GM21360 (cell line): ENCODE measurements at regions not wholly inside any gene's neighbourhood (a gene's known extent, or its start where the extent isn't known, plus 50 kb on each side); places are given as distances from the start of the nearest gene placed in this dataset.

Source experiments
- ATAC-seq: cut with Tn5 transposase; IDR thresholded peaks from one replicate; pipeline ENCODE4 v1.9.1; 2021; ENCODE audit warnings: mild to moderate bottlenecking, moderate library complexity; ENCODE audit not compliant: unreplicated experiment

DNA sequence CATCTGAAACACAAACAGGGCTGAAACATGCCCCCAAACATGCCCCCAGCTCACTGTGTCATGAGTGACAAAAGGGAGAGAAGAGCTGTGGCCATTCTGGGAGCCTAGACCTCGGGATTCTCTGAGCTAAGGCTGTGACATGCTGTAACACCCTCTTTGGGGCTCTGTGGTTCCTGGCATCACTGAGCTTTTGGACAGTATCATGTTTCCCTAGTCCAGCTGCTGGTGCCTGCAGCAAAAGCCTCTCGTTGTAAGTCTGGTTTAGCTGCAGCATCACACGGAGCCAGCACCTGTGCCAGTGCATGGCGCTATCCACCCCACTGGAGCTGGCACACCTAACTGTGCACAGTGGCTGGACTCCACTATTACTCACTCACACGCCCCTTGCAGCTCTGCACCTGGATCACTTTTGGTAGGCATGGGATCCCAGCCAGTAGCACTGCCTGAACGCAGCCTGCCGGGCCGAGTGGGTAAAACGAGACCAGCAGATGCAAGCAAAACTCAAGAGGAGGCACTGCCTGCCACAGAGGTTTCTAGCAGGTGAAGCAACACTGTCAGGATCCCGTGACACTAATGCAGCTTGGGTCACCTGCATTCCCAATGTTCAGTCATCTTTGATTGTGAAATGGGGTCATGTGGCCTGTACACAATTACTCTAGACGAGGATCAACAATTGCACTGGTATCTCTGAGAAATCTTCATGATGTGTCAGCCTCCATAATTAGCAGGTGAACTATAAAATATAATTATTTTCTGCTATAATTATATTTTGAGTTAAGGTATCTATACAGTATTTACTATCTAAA lies 547.2 kb downstream of the ZNF804A start:
- ATAC-seq = no peak

DNA sequence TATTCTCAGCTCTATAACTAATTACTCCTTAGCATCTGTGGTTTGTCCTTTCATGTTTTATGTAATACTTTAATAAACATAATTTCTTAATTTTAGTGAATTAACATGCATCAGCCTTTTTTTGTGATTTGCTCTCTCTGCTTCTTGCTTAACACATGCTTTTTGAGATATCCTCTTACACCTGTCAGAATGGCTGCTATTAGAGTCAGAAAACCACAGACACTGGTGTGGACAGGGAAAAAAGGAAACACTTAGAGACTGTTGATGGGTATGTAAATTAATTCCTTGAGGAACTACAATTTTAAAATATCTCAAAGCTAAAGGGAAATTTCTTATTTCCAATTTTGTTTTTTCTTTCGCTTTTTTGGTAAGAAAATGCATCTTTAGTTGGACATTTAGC lies 549.0 kb downstream of the ZNF804A start:
- ATAC-seq = no peak

DNA sequence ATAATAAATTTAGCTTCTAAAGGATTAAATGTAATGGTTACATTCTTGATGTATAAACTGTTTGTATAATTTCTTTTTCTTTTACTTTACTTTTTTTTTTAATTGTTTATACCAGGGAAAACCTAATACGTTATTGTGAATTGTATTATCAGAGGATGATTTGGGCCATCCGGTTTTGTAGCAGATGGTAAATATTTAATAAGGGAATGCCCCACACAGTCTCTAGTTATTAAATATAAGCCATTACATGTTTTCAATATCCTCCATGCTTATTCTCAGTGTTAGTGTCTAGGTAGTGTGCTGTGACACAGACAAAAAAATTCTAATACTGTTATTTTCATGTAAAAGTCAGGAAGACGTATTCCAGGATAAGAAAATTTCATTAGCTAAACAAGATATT lies 553.9 kb downstream of the ZNF804A start:
- ATAC-seq = no peak

DNA sequence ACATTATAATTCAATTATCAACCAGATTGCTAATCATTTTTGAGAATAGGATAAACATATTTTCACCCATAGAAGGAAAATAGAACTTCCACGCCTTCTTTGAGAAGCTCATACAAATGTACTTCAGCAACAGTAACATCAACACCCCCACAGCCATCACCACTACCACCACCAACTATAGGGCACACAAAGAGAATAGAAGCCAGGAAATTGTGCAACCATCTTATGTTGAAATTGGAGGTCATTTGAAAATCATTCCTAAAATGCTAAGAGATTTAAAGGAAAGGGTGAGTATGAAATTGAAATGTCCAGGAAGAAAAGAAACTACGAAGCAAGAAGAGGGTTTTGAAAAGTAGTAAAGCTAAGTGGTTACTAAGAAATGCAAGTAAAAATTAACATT lies 563.4 kb downstream of the ZNF804A start:
- ATAC-seq = no peak

DNA sequence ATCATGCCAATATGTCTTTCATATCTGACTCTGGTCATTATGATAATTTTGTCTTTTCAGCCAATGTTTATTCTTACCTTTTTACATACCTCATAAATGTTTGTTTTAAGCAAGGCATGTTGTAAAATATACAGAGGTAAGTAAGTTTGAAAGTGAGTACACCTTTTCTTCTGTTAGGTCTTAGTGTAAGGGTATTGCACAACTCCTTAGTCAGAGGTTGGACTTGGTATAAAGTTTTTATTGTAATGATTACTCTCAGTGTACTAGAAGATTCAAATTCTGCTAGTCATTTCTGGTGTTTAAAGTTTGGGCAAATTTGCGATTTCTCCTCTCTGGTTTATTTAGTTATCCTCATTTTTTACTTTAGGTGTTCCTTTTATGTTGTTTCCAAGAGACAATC lies 564.3 kb upstream of the FSIP2 start:
- ATAC-seq = no peak

DNA sequence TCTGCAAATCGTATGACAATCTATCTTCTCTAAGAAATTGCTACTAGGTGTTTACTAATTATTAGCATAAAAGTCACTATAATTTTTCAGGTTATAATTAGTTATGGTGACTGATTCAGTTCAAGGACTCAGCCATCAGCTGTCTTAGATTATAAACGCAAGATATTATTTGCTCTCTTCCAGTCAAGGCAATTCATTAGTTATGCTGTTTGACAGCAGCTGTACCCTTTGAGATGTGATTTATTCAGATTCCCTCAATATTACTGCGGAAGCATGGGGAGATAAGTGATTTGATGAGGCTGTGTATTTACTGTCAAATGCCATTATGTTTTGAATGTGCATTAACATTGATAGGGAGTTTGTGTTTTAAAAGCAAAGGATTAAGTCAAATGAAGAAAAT lies 558.9 kb upstream of the FSIP2 start:
- no peak for ATAC-seq

DNA sequence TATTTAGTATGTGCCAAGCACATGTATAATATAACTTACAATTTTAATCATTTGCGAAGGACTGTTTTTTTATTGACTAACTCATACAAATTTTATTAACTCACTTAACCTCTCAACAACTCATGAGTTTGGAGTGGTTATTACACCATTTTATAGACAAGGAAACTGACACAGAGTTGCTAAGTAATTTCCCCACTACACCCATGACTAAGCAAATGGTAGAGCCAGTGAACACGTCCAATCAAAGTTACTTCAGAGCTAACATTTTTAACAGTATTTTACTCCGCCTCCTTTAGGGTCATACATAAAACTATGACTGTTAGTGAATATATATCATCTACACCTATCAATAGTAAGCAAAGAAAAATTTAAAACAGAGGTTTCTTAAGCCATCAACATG lies 556.7 kb upstream of the FSIP2 start:
- no peak for ATAC-seq

DNA sequence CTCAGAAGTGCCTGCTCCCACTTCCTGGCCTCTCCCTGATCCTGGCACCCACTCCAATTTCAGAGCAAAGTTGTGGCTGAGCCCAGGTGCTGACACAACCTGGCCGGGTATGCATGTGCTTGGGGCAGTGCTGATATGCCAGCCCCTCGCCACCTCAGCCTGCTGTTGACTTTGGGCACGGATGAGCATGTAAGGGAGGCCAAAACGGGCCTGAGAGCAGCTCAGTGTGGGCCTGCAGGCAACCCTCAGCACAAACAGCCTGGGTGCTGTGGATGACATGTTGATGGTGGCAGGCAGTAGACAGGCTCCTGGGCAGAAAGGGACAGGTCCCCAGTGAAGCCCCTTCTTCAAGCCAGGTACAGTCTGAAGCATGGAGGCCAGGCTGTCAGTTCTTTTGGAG lies 553.6 kb upstream of the FSIP2 start:
- no peak for ATAC-seq

DNA sequence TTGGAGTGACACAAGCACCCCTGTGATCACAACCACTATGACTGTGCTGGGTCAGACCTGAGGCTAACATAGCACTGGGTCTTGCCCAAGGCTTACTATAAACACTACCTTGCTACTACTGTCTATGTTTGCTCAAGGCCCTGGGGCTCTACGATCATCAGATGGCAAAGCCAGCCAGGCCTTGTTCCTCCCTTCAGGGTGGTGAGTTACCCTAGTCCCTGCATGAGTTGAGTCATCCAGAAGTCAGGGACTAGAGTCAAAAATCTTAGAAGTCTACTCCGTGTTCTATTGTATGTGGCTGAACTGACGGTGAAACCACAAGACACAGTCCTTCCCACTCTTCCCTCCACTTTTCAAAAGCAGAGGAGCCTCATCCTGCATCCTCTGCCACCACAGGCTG lies 551.2 kb upstream of the FSIP2 start:
- ATAC-seq = no peak

DNA sequence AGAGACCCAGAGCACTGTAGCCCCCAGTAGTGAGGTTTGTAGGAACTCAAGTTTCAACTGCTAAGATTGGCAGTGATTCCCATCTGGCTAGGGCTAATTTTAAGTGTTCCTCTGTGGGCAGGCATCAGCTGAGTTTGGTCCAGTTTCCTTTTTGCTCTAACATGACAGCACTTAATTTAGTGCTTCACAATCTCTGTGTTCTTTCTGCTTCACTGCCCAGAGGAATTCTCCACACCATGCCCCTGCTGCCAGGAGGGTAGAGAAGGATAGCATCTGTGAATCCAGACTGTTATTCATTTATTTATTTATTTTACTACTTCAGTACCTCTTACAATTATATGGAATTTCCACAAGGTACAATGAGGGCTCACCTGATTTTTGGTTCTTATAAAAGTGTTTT lies 549.9 kb upstream of the FSIP2 start:
- ATAC-seq = no peak

DNA sequence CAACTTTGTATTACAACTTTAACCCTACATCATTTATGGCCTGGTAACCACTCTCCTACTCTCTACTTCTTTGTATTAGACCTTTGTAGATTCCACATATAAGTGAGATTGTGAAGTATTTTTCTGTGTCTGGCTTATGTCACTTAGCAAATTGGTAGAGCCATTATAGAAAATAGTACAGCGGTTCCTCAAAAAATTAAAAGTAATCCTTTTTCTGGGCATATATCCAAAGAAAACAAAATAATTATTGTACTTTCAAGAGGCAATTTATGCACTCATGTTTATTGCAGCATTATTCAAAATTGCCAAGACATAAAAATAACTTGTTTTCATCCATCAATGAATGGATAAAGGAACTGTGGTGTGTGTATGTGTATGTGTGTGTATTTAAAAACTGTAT lies 537.5 kb upstream of the FSIP2 start:
- no peak for ATAC-seq

DNA sequence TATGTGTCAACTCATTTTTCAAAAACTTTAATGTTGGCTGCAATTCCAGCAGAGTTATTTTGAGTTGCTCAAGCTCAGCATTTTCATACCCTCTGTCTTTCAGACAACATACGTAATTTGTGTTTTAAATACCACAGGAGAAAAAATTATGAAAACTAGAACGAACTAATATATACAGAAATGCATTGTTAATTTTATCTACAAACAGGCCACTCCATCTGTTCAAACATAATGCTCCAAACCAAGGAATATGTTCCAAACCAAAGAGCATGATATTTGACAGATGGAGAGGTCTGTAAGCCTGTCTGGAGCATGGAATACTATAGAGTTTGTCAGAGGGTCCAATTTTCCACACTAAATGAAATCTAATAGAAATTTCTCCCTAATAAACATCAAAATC lies 536.2 kb upstream of the FSIP2 start:
- ATAC-seq = no peak

DNA sequence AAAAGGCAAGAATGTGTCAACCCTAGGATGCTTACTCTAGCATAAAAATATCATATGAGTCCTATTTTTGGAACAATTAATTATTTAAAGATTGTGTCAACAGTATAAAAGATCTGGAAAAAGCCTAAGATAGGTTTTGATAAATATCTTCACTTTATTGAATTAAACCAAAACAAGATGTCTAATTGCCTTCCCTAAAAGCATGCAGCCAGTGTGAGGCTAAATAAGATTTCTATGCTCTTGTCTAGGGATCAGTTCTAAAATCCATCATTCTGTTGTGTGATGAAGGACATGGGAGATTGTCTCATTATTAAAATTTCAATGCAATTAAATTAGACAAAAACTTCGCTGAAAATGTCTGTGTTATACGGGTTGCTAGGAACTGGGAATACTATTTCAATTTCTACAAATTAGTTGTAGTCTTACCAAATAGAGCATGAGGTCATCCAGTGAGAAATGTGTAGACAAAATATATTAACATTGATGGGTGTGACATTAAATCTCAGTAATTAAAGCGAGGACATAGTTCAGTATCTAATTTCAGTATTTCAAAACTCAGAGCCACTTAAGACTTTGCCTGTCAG lies 535.6 kb upstream of the FSIP2 start:
- no peak for ATAC-seq

DNA sequence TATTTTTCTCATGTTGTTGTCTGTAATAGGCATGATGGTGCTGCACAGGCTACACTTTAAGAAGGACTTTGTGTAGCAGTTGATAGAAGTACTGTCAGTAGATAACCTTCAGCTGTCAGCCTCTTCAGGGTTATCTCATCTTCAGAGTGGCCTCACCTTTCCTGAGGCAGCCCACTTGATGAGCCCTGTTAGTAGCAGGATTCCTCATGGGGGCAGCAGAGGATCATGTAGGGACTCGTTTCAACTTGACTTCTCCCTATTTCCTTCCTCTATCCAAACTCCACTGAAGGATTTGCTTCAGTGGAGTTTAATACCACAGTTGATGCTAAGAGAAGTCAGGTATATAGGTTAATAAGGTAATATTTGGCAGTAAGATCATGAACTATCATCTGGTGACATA lies 530.3 kb upstream of the FSIP2 start:
- ATAC-seq = no peak

DNA sequence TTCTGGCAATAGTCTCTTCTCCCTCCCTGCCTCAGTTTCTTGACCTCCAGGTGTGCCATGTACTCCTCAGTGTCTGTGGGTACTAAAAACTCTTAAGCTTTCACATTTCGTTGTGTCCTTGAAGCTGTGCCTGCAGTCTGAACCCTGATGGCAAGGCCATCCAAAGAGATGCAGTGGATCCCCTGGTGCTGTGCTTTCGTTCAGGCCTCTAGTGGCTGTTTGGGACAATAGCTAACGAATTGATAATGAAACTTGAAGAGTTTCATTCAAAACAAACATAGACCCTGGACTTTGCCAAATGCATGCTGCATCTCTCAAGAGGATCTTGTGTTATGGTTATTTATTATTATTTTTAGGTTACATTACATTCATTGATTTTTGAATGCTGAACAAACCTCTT lies 523.1 kb upstream of the FSIP2 start:
- no peak for ATAC-seq

DNA sequence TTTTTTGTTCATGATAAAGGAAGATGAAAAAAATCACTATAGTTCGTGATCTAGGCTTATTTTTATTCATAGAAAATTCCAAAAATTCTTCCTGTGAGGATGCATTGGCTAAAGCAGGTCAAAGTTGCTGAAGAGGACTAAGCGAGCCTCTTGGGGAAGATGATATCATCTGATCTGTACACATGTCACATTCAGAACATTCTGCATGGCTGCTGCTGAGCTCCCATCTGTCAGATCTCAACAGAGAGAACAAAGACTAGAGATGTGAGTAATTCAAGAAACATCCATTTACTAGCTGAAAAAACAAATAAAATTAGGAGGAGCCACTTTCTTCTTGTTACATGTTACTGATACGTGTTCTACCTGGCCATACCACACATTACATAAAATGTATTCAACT lies 518.6 kb upstream of the FSIP2 start:
- no peak for ATAC-seq

DNA sequence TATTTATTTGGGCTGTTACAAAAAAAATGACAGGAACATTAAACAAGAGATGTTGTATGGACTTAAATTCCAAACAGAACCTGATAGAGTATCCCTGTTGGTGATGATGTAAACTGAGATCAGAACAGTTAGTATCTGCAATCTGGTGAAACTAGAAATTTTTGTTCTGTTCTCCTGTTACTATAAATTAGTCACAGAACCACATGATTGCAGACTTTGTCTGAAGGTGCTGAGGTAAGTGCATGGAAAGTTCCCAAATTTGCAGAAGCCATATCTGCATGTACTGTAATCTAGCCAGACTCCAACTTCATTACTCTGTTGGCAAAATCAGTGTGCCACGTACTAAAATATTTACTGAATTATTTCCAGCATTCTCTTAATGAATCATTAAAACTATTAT lies 516.3 kb upstream of the FSIP2 start:
- ATAC-seq = no peak

DNA sequence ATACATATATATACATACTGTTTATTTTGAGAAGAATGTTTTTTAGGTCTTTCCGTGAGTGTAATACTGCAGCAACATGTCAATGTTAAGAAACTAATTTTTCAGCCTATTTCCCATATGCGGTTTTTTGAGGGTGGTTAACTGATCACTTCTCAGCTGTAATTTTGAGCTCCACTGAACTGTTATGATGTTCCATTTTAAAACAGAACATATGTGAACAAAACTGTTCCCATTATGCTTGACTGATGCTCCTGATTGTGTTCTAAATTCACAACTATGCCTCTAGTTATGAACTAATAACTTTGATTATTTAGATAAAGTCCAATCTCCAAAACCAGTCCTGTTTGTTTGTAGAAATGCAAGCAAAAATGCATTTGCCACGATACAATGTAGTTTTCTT lies 511.2 kb upstream of the FSIP2 start:
- no peak for ATAC-seq

DNA sequence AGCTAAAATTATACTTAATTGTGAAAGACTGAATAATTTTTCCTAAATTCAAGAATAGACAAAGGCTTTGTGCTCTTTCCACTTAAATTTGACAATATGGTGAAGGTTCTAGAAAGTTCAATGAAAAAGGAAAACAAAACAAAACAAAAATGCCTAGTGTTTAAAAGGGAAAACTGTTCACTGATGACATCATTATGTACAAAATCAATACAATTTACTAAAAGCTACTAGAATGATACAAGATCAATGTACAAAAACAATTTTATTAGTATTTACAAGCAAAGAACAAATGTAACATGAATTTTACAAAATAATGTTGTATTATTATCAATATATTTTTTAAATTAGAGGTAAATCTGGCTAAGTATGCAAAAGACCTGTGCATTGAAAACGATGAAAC lies 499.1 kb upstream of the FSIP2 start:
- ATAC-seq = no peak

DNA sequence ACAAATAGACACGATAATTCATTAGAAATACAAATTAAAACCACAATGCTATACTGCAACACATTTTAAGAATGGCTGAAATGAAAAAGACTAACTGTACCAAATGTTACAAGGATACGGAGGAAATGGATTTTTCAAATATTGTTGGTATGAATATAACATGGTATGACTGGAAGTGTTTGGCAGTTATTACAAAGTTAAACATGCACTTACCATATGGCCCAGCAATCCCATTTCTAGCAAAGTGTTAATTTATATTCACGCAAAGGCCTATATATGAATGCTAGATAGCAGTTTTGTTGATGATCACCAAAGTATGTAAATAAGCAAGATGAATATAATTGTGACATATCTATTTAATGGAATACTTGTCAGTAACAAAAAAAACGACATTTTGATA lies 497.8 kb upstream of the FSIP2 start:
- ATAC-seq = no peak

DNA sequence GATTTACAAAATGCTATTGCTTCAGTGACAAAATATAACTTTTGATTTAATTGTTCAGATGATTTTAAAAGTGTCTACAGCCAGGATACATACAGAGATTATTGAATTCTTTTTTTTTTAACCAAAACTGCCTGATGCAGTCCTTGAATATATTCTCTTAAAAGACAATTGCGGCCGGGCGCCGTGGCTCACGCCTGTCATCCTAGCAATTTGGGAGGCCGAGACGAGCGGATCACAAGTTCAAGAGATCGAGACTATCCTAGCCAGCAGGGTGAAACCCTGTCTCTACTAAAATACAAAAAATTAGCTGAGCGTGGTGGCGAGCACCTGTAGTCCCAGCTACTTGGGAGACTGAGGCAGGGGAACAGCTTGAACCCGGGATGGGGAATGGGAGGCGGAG lies 497.0 kb upstream of the FSIP2 start:
- ATAC-seq = no peak

DNA sequence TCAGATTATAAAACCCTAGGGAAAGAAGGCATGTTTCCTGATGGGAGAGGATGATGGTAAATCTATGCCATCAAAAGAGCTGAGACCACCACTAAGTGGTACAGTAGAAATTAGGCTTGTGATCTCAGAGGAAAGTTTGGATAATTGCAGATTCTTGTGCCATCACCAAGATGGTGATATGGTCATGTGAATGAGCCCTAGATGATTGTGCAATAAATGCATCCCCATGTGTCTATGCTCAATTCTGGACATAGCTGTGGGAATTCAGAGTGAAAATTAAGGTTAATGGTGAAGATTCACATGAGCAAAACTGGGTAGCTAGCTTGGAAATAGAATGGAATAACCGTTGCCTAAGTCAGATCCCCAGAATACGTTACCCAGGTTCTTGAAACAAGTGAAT lies 496.1 kb upstream of the FSIP2 start:
- ATAC-seq = no peak

DNA sequence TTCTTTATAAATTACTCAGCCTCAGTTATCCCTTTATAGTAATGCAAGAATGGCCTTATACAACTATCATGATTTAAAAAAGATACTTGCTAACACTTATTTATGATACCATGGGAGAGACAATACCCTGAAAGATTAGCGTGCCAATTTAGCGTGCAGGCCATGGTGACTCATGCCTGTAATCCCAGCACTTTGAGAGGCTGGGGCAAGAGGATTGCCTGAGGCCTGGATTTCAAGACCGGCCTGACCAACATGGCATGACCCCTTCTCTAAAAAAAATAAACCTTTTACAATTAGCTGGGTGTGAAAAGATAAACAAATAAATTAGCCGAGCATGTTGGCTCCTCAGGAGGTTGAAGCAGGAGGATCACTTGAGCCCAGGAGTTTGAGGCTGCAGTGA lies 493.4 kb upstream of the FSIP2 start:
- no peak for ATAC-seq
